ENCODE measurements at regions not wholly inside any gene's neighbourhood (a gene's known extent, or its start where the extent isn't known, plus 50 kb on each side); places are given as distances from the start of the nearest gene placed in this dataset.

GRCh38 chr11:70530629-70531185 lies 132.4 kb downstream of the CTTN start:
- H3K36me3 ChIP-seq (replicated peaks in 1 of 2; ENCODE audit: control insufficient read depth in 1 of 2, insufficient read depth in 2 of 2, low read length in 2 of 2): no peaks in the 10 kb centered on the region
- no peak overlapping the region for H3K27ac ChIP-seq (ENCODE audit: extremely low read length, insufficient read depth, low read length)
- in situ Hi-C loops (cut with HindIII; ENCODE audit: extremely low pct_ligation_motif_present, low pct_unique_long_range_greater_than_20kb) (no loop called here), intact Hi-C loops (cut with micrococcal nuclease; ENCODE audit: unreplicated experiment) (no loop called here)
- no TSS peak for BruUV-seq (replicated peaks)
- H2AFZ ChIP-seq (ENCODE audit: low read length): no peak overlapping the region
- TF ChIP-seq NFRKB (IDR thresholded peaks at IDR 0.05) (no peak), CEBPB (IDR thresholded peaks at IDR 0.05; ENCODE audit: borderline replicate concordance, low read depth, low read length) (peak; percentile 59; the same call in 1 of the 2 replicates), ZNF816 (CRISPR knock-in tag; IDR thresholded peaks at IDR 0.05; ENCODE audit: borderline replicate concordance) (no peak)
- H3K4me2 ChIP-seq (ENCODE audit: low read depth, low read length): no peak overlapping the region
- ChIA-PET CTCF (ENCODE audit: low intra/inter-chr PET ratio, low total read pairs) (no interaction called here), POLR2A (no interaction called here)
- H3K4me3 ChIP-seq (replicated peaks in 1 of 3; ENCODE audit: insufficient read depth in 1 of 3, low read depth in 2 of 3, low read length in 3 of 3): no peak overlapping the region
- H3K27me3 ChIP-seq (ENCODE audit: control insufficient read depth in 1 of 2, insufficient read depth in 2 of 2, low read length in 2 of 2): no peaks in the 10 kb centered on the region
- no peaks in the 10 kb centered on the region for H3K79me2 ChIP-seq (ENCODE audit: insufficient read depth, low read length)
- no peaks in the 10 kb centered on the region for H3K9me3 ChIP-seq (ENCODE audit: low read length)
- H3K9ac ChIP-seq (ENCODE audit: insufficient read depth, low read depth, low read length): no peak overlapping the region
- FAIRE-seq (no peak), DNase-seq (ENCODE audit: low spot score) (no peak), ATAC-seq (no peak)
- H4K20me1 ChIP-seq (ENCODE audit: insufficient read depth, low read length): peaks cover 13% of the 10 kb centered on the region; the same call in 1 of the 2 replicates
- 95% methylated on average over 11 of the region's 11 CpGs for WGBS (ENCODE audit: low lambda C conversion rate)
- H3K4me1 ChIP-seq (ENCODE audit: insufficient read depth, low read length): no peaks in the 10 kb centered on the region

- intact Hi-C loops (cut with micrococcal nuclease; ENCODE audit: unreplicated experiment): no loop called here
- FAIRE-seq (no peak), ATAC-seq (no peak; the same call in 2 of the 3 replicates), DNase-seq (ENCODE audit: low spot score) (no peak)
- BruUV-seq (replicated peaks): no TSS peak
- no peaks in the 10 kb centered on the region for H3K4me1 ChIP-seq (ENCODE audit: insufficient read depth, low read length)
- H3K9ac ChIP-seq (ENCODE audit: insufficient read depth, low read depth, low read length): no peak overlapping the region
- H3K9me3 ChIP-seq (ENCODE audit: low read length): no peaks in the 10 kb centered on the region
- POLR2A ChIA-PET: no interaction called here
- in situ Hi-C loops (cut with HindIII; ENCODE audit: extremely low pct_ligation_motif_present, low pct_unique_long_range_greater_than_20kb): no loop called here
- no peak overlapping the region for H2AFZ ChIP-seq (ENCODE audit: low read length)
- no peaks in the 10 kb centered on the region for H3K27me3 ChIP-seq (ENCODE audit: control insufficient read depth in 1 of 2, insufficient read depth in 2 of 2, low read length in 2 of 2)
- H3K27ac ChIP-seq (ENCODE audit: extremely low read length, insufficient read depth, low read length): no peak overlapping the region
- H4K20me1 ChIP-seq (ENCODE audit: insufficient read depth, low read length): peaks cover 9% of the 10 kb centered on the region; the same call in 1 of the 2 replicates
- CTCF ChIA-PET (ENCODE audit: low intra/inter-chr PET ratio, low total read pairs): no interaction called here
- WGBS (ENCODE audit: low lambda C conversion rate): 93% methylated on average over 4 of the region's 18 CpGs
- H3K4me2 ChIP-seq (ENCODE audit: low read depth, low read length): no peak overlapping the region
- no peaks in the 10 kb centered on the region for H3K36me3 ChIP-seq (replicated peaks in 1 of 2; ENCODE audit: control insufficient read depth in 1 of 2, insufficient read depth in 2 of 2, low read length in 2 of 2)
- no peaks in the 10 kb centered on the region for H3K79me2 ChIP-seq (ENCODE audit: insufficient read depth, low read length)
- no peak overlapping the region for H3K4me3 ChIP-seq (replicated peaks in 1 of 3; ENCODE audit: insufficient read depth in 1 of 3, low read depth in 2 of 3, low read length in 3 of 3)
- TF ChIP-seq ADNP (CRISPR knock-in tag; IDR thresholded peaks at IDR 0.05) (no peak), PAF1 (CRISPR knock-in tag; IDR thresholded peaks at IDR 0.05) (no peak), ZNF512 (CRISPR knock-in tag; IDR thresholded peaks at IDR 0.05) (no peak), DPF2 (CRISPR knock-in tag; IDR thresholded peaks at IDR 0.05; ENCODE audit: borderline replicate concordance, low read depth) (no peak), ZNF382 (CRISPR knock-in tag; IDR thresholded peaks at IDR 0.05; ENCODE audit: borderline replicate concordance) (no peak), ZNF550 (CRISPR knock-in tag; IDR thresholded peaks at IDR 0.05; ENCODE audit: borderline replicate concordance) (no peak), SMARCC2 (IDR thresholded peaks at IDR 0.05) (no peak), ZNF777 (CRISPR knock-in tag; IDR thresholded peaks at IDR 0.05) (no peak), HMGXB3 (CRISPR knock-in tag; IDR thresholded peaks at IDR 0.05; ENCODE audit: borderline replicate concordance) (no peak)
These were observed 133.1 kb downstream of the CTTN start for GRCh38 chr11:70531281-70532065.
